Nephron (organoid): ENCODE measurements at regions not wholly inside any gene's neighbourhood (a gene's known extent, or its start where the extent isn't known, plus 50 kb on each side); places are given as distances from the start of the nearest gene placed in this dataset.

ENCODE experiments used
- H3K27ac Mint-ChIP-seq, 3 experiments: 2 replicates each; pipeline ENCODE4 v1.8.0; 2020; ENCODE audit warnings: mixed read lengths in 3 of 3, mild to moderate bottlenecking in 2 of 3, moderate library complexity in 1 of 3
- H3K27me3 Mint-ChIP-seq: 2 replicates; pipeline ENCODE4 v1.8.0; 2021; ENCODE audit warnings: low read depth, mild to moderate bottlenecking, moderate library complexity, mixed read lengths
- H3K36me3 Mint-ChIP-seq: 2 replicates; pipeline ENCODE4 v1.8.0; 2020; ENCODE audit warnings: low read depth, mixed read lengths
- H3K4me1 Mint-ChIP-seq: 2 replicates; pipeline ENCODE4 v1.8.0; 2020; ENCODE audit warnings: mixed read lengths
- H3K4me3 Mint-ChIP-seq, 3 experiments: 2 replicates each; pipeline ENCODE4 v1.8.0; 2020; ENCODE audit warnings: mild to moderate bottlenecking in 3 of 3, mixed read lengths in 3 of 3, moderate library complexity in 2 of 3
- H3K9me3 Mint-ChIP-seq: 2 replicates; pipeline ENCODE4 v1.8.0; 2020; ENCODE audit warnings: mixed read lengths
- CTCF ChIP-seq, 3 experiments: fragments of 200-600 bp; sonication (generic); IDR thresholded peaks; one replicate each; pipeline ENCODE4 v1.5.0; 2021; ENCODE audit warnings: antibody characterized with exemption in 3 of 3; ENCODE audit not compliant: unreplicated experiment in 3 of 3

- H3K27me3 Mint-ChIP-seq: peaks cover 3% of the 10 kb centered on the region
- no peak overlapping the region for H3K27ac Mint-ChIP-seq
- H3K36me3 Mint-ChIP-seq: no peaks in the 10 kb centered on the region
- H3K4me3 Mint-ChIP-seq: no peak overlapping the region
- peaks cover 1% of the 10 kb centered on the region for H3K4me1 Mint-ChIP-seq
- H3K9me3 Mint-ChIP-seq: peaks cover 3% of the 10 kb centered on the region
- no peak for TF ChIP-seq CTCF (IDR thresholded peaks at IDR 0.05; ENCODE audit: unreplicated experiment in 3 of 3)
These were observed 98.5 kb upstream of the TMEM170B start for GRCh38 chr6:11439017-11439420.

- Mint-ChIP-seq H3K4me1 (peaks cover 5% of the 10 kb centered on the region), H3K27me3 (peaks cover 3% of the 10 kb centered on the region), H3K27ac (no peak overlapping the region), H3K4me3 (no peak overlapping the region), H3K9me3 (peaks cover 1% of the 10 kb centered on the region), H3K36me3 (no peaks in the 10 kb centered on the region)
- no peak for TF ChIP-seq CTCF (IDR thresholded peaks at IDR 0.05; ENCODE audit: unreplicated experiment in 3 of 3)
These were observed 99.6 kb upstream of the TMEM170B start for GRCh38 chr6:11437824-11438459.

DNA sequence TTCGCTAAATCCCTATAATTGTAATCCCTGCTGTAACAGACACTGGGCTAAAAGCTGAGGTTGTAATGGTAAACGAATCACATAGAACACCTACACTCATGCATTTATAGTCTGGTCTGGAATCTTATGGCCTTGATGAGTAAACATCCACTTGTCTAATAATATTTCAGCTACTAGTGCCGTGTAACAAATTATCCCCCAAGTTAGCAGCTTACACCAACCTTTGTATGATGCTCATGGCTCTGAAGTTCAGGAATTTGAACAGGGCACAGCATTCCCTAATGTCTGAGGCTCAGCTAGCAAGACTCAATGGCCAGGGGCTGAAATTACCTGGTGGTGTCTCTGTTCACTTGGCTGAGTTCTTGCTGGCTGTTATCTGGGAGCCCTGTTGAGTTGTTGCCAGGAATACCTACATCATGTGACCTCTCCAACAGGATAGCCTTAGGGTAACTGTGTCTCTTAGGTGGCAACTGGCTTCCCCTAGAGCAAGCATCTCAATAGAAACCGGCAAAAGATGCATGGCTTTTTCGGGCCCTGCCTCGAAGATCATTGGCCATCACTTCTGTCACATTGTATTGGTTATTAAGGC lies 100.9 kb upstream of the TMEM170B start:
- peaks cover 5% of the 10 kb centered on the region for H3K4me1 Mint-ChIP-seq
- no peak overlapping the region for H3K27ac Mint-ChIP-seq
- H3K9me3 Mint-ChIP-seq: no peaks in the 10 kb centered on the region
- H3K4me3 Mint-ChIP-seq: no peak overlapping the region
- no peaks in the 10 kb centered on the region for H3K36me3 Mint-ChIP-seq
- no peak for TF ChIP-seq CTCF (IDR thresholded peaks at IDR 0.05; ENCODE audit: unreplicated experiment in 3 of 3)
- H3K27me3 Mint-ChIP-seq: peaks cover 3% of the 10 kb centered on the region

- Mint-ChIP-seq H3K9me3 (no peaks in the 10 kb centered on the region), H3K27me3 (peaks cover 3% of the 10 kb centered on the region), H3K36me3 (no peaks in the 10 kb centered on the region), H3K27ac (no peak overlapping the region), H3K4me1 (peaks cover 5% of the 10 kb centered on the region), H3K4me3 (no peak overlapping the region)
- TF ChIP-seq CTCF (IDR thresholded peaks at IDR 0.05; ENCODE audit: unreplicated experiment in 3 of 3): no peak
These were observed 102.8 kb upstream of the TMEM170B start for GRCh38 chr6:11434565-11435326.

GRCh38 chr6:11433860-11434259 lies 103.7 kb upstream of the TMEM170B start:
- no peak for TF ChIP-seq CTCF (IDR thresholded peaks at IDR 0.05; ENCODE audit: unreplicated experiment in 3 of 3)
- no peaks in the 10 kb centered on the region for H3K36me3 Mint-ChIP-seq
- peaks cover 3% of the 10 kb centered on the region for H3K27me3 Mint-ChIP-seq
- H3K27ac Mint-ChIP-seq: no peak overlapping the region
- no peak overlapping the region for H3K4me3 Mint-ChIP-seq
- no peaks in the 10 kb centered on the region for H3K9me3 Mint-ChIP-seq
- peaks cover 10% of the 10 kb centered on the region for H3K4me1 Mint-ChIP-seq
